Epithelial cell of proximal tubule (primary cell): ENCODE measurements at regions not wholly inside any gene's neighbourhood (a gene's known extent, or its start where the extent isn't known, plus 50 kb on each side); places are given as distances from the start of the nearest gene placed in this dataset.
A peak's percentile ranks its signal among the peaks of the same experiment; 100 is the strongest.

Source experiments
- DNase-seq: peaks from one replicate; pipeline ENCODE4 v3.0.0-alpha.2; 2011; ENCODE audit warnings: low read depth
- H3K4me3 ChIP-seq: 2 replicates; pipeline ENCODE4 v1.5.1; 2011; ENCODE audit warnings: low read depth, mild to moderate bottlenecking, low read length
- CTCF ChIP-seq: conservative IDR thresholded peaks from 2 replicates; pipeline ENCODE4 v1.5.1; 2012; ENCODE audit warnings: low read depth, mild to moderate bottlenecking, low read length

GRCh38 chr6:48568856-48569255, 457.9 kb upstream of the PTCHD4 start:
- no peak for TF ChIP-seq CTCF
- DNase-seq: no peak
- H3K4me3 ChIP-seq: no peak overlapping the region

GRCh38 chr6:48567016-48567415, 456.0 kb upstream of the PTCHD4 start:
- no peak for TF ChIP-seq CTCF
- no peak overlapping the region for H3K4me3 ChIP-seq
- DNase-seq: peak; percentile 42

GRCh38 chr6:48564036-48564820, 453.2 kb upstream of the PTCHD4 start:
- no peak overlapping the region for H3K4me3 ChIP-seq
- no peak for DNase-seq
- TF ChIP-seq CTCF: no peak

GRCh38 chr6:48563433-48563832, 452.4 kb upstream of the PTCHD4 start:
- no peak for TF ChIP-seq CTCF
- no peak overlapping the region for H3K4me3 ChIP-seq
- DNase-seq: peak; percentile 59

GRCh38 chr6:48560408-48560807, 449.4 kb upstream of the PTCHD4 start:
- peak; percentile 58 for DNase-seq
- no peak for TF ChIP-seq CTCF

GRCh38 chr6:48553467-48554189, 442.6 kb upstream of the PTCHD4 start:
- no peak for DNase-seq
- H3K4me3 ChIP-seq: no peak overlapping the region
- TF ChIP-seq CTCF: no peak

More at GRCh38 chr6:48560408-48560807, 449.4 kb upstream of the PTCHD4 start:
- no peak overlapping the region for H3K4me3 ChIP-seq
